ENCODE measurements at regions not wholly inside any gene's neighbourhood (a gene's known extent, or its start where the extent isn't known, plus 50 kb on each side); places are given as distances from the start of the nearest gene placed in this dataset.

DNA sequence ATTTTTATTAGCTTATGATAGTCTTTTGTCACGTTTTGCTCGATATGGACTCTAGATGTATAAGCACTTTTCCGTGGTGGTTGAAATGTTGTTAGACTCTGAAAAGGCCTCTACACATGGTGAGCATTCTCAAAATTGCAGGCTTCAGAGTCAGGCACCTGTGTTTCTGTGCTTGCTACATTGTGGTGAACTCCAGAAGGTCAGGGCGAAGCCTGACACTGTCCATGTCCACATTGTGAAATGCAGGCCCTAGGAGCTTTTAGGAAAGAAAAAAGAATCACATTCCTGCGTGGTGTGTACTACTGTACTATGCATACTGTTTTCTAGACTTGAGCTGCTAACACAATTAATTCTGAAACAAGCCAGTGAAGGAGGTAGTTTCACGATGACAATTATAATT is 86.3 kb downstream of the HS3ST1 start:
- no peak overlapping the region for H3K4me3 ChIP-seq
- H3K27ac ChIP-seq = no peak overlapping the region

DNA sequence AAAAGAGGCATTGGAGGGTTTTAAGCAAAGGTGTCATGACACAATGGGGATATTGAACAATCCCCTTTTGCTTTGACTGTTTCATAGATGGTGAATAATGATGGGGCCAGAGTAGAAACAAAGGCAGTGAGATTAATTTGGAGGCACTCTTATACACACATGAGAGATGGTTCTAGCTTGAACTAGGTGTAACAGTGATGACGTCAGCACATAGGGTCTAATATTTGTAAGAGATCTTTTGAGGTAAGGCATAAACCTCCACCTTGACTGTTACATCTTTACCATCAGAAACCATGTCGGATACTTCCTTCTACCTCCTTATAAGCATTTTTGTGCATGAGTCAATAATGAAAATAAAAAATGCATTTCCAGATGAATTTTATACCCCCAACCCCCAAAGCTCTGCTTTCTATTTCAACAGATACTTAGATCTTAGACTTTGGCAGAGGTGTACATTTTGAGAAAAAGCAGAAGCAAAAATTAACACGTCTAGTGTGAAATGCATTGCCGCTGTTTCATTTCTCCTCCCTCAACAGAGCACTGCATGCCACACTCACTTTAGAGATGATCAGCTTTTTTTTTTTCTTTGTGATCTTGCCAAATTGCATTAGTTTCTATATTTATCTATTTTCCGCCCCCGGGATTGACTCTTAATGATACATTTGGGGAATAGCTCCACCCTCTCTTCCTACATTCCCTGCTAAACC is 87.2 kb downstream of the HS3ST1 start:
- H3K27ac ChIP-seq = no peak overlapping the region
- H3K4me3 ChIP-seq = no peak overlapping the region

DNA sequence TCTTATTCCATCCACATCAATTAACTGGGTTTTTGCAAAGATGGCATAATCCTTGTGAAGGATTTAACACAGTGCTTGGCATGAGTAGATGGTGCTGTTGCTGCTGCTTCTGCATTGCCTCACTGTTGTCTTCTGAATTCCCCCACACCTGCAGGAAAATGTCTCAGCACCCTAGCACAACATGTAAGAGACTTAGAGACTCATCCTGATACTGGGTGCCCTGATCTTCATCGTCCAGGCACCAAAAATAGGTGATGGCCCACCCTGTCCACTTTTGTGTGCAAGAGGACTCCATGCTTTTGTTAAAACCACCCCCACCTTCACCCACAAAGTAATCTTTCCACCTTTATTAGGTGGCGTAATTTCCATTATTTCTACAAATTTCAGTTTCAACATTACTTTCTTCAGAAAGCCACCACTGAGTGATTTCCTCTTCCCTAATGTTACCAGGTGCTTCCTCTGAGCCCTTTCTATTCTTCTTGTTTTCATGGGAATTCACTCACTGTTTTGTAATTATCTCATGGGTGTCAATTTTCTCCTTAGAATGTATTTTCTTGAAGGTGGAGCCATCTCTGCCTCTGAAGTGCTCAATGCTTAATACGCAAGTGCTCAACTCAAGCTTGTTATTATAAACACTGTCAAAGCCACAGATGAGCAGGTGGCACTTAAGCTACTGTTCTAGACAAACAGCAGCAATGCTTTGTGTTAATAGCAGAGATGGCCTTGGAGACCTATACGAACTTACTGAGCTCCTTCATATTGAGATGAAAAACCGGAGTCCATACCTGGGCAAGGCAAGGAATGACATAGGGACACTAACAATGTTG is 89.5 kb downstream of the HS3ST1 start:
- no peak overlapping the region for H3K4me3 ChIP-seq
- no peak overlapping the region for H3K27ac ChIP-seq

DNA sequence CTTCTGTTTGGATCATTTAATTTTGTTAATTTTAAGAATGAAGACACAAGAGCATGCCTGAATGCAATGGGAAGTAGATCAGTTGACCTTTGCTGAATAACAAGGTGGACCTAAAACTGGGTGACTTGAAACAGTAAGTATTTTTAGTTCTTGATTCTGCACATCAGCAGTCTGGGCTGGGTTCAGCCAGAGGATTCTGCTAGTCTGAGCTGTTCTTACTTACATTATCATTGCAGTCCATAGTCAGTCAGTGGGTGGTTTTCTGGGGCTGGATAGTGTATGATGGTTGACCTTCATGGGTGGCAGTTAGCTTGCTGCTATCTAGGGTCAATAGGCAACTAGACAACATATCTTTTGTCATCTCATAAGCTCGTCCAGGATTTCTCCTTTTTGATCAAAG is 91.4 kb downstream of the HS3ST1 start:
- no peak overlapping the region for H3K27ac ChIP-seq
- no peak overlapping the region for H3K4me3 ChIP-seq

DNA sequence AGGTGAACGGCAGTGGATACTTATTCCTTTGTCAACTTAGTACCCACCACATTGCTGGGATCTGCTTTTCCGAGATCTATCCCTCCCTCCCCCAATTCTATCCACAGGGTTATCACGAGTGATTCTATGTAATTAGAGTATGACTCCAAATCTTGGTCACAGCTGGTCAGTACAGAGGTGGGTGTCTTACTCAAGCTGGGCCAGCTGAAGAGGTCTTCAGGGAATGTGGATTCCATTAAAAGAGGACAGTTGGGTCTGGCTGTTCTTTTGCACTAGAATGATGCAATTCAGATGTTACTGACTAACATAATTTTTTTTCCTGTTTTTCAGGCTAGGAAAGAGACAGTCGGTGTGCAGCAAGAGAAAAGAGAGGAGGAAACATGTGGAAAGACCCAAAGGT is 92.3 kb downstream of the HS3ST1 start:
- Histone ChIP-seq H3K27ac (no peak overlapping the region), H3K4me3 (no peak overlapping the region)

- H3K4me3 ChIP-seq = no peak overlapping the region
- H3K27ac ChIP-seq = no peak overlapping the region
Measured at GRCh38 chr4:11334887-11335286, 93.8 kb downstream of the HS3ST1 start.

- Histone ChIP-seq H3K4me3 (no peak overlapping the region), H3K27ac (no peak overlapping the region)
Measured at GRCh38 chr4:11328401-11328800, 100.3 kb downstream of the HS3ST1 start.

GRCh38 chr4:11326021-11326420 is 102.7 kb downstream of the HS3ST1 start:
- Histone ChIP-seq H3K4me3 (no peak overlapping the region), H3K27ac (no peak overlapping the region)

DNA sequence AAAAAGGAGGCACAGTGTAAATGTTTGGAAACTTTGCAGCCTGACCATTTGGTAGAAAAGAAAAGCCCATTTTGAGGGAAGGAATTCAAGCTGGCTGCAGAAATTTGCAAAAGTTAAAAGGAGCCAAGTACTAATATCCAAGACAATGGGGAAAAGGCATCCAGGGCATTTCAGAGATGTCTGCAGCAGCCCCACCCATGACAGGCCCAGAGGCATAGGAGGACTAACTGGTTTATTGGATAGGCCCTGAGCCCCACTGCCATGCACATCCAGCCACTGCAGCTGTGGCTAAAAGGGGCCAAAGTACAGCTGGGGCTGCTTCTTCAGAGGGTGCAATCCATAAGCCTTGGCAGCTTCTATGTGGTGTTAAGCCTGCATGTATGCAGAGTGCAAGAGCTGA is 104.9 kb downstream of the HS3ST1 start:
- Histone ChIP-seq H3K4me3 (no peak overlapping the region), H3K27ac (no peak overlapping the region)

DNA sequence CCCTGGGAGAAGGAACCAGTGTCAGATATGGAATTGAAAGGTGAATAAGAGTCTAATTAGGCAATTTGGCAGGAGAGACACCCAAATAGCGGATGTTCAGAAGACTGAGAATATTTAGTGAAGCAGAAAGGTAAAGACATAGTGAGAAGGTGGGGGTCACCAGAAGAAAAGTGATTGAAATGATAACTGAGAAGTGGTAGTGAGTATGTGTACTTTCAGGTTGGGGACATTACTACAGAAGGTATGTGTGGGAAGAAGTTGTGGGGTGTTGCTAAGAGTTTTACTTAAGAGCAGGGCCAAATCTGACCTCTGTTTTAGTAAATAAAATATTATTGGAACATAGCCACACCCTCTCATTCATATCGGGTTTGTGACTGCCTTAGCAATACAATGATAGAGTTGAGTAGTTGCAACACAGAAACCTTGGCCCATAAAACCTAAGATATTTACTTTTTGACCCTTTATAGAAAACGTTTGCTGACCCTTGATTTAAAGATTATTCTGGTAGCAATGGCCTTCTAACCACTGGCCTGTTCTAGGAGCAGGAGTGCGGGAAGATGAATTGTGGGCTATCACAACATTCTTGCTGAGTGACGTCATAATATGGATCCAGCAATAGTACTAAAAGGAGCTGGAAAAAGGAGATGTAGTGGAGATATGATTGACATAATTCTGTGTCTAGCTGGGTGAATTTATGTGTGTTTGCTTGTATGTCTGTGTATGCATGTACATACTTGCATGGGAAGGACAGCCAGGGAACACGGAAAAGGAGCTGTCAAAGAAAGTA is 115.3 kb downstream of the HS3ST1 start:
- no peak overlapping the region for H3K4me3 ChIP-seq
- no peak overlapping the region for H3K27ac ChIP-seq

- Histone ChIP-seq H3K4me3 (no peak overlapping the region), H3K27ac (no peak overlapping the region)
Measured at GRCh38 chr4:11312389-11312788, 116.3 kb downstream of the HS3ST1 start.

DNA sequence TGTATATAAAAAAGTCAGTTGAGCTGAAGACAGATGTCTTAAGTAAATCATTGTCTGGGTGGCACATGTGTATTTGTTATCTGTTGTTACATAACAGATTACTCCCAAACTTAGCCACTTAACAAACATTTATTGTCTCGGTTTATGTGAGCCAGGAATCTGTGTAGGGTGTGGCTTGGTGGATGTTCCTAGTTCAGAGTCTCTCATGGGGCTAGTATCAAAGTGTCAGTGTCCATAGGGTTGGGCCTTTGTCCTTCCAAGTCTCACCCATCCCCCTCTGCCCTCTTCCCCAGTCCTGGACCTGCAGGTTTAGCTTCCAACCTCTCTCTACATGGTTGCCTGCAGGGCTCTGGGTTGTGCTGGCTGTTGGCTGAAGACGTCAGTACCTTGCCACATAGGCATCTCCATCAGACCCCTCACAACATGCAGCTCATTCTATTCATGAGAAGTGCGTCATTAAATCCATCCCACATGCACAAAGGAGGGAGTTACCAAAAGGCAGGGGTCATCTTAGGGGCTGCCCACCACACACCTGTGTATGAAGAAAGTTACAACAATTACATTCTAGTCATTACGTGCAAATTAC is 127.5 kb downstream of the HS3ST1 start:
- H3K4me3 ChIP-seq = no peak overlapping the region
- no peak overlapping the region for H3K27ac ChIP-seq

DNA sequence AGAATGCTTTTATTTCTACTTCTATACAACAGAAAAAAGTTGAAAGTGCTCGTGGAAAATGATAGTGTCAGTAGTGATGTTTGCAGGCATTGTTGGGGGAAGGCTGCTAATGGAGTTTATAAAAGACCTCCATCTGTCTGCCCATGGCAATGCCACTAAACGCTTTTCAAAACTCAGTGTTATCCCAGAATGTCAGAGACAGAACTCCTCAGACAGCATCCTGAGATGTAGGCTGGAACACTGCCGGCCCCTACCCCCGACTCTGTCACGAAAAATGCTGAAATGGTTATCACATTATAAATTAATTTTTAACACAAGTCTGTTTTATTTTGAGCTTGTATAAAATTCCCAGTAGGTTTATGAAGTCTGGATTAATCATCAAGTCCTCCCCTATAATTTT is 128.9 kb downstream of the HS3ST1 start:
- no peak overlapping the region for H3K4me3 ChIP-seq

DNA sequence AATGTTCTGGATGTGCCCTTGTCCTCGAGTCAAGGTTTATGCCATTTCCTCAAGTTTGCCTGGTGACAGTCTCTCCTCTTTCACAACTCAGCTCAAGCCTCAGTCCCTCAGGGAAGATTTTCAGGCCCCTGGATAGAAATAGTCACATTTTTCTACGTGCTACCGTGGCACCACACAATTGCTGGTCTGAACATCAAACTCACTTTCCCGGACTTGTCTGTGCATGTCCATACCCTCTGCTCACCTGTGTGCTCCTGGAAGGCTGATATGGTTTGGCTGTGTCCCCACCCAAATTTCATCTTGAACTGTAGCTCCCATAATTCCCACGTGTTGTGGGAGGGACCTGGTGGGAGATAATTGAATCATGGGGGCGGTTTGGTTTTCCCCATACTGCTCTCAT is 129.7 kb downstream of the HS3ST1 start:
- H3K27ac ChIP-seq = no peak overlapping the region
- H3K4me3 ChIP-seq = no peak overlapping the region

More for the DNA sequence above, 128.9 kb downstream of the HS3ST1 start:
- H3K27ac ChIP-seq = no peak overlapping the region

- Histone ChIP-seq H3K27ac (no peak overlapping the region), H3K4me3 (no peak overlapping the region)
Measured at GRCh38 chr4:11298451-11298850, 130.2 kb downstream of the HS3ST1 start.

GRCh38 chr4:11297627-11298026 is 131.1 kb downstream of the HS3ST1 start:
- no peak overlapping the region for H3K4me3 ChIP-seq
- no peak overlapping the region for H3K27ac ChIP-seq

- Histone ChIP-seq H3K4me3 (no peak overlapping the region), H3K27ac (no peak overlapping the region)
Measured at GRCh38 chr4:11297201-11297600, 131.5 kb downstream of the HS3ST1 start.

DNA sequence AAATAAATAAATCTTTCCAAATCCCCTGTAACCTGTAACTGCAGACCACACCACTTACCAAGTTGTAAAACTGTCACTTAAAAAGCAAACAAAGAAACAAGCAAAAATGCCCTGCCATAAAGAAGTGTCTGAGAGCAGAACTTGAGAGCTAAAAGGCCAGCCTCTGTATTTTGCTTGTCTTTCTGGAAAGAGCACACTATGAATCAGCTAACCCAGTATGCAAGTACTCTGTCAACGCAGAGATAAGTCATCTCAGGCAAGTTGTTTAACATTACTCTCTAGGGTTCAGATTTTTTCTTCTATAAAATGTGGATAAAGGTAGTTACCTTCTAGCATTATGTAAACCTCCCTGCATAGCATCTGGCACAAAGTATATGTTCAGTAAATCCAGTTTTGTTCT is 134.8 kb downstream of the HS3ST1 start:
- Histone ChIP-seq H3K27ac (no peak overlapping the region), H3K4me3 (no peak overlapping the region)

DNA sequence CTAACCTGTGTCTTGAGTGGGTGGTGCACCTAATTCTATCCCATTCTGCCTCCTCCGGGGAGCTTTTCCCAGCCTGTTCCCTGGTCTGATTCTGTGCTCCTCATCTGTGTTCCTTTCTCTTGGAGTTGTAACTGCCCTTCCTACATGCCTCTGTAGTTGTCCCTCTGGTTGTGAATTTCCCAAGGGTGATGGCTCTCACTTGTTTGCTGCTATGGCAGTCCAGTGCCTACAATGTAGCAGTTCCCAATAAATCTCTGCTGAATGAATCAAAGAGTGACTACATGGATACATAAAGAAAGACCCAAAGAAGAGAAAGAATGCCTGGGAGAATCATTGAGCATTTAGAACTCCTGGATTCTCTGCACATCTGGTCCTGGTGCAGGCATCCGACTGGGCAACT is 141.6 kb downstream of the HS3ST1 start:
- Histone ChIP-seq H3K27ac (no peak overlapping the region), H3K4me3 (no peak overlapping the region)

DNA sequence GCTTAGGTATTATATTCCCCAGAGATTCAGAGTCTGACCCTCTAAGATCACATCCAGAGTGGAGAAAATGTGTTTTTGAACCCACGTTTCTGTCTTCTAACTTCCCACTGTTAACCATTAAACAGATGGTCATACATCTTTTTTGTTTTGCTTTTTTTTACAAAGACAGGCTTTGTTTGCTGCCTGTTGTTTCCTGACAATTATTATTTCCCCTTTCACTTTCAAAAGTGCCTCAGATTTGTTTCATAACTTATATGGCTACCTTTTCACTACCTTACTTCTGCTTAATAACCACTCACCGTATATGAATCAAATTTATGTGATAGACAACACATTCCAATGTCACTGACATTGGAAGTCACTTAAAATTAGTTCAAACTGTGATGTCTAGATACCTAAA is 142.2 kb downstream of the HS3ST1 start:
- H3K27ac ChIP-seq = no peak overlapping the region
- no peak overlapping the region for H3K4me3 ChIP-seq

Measured in skin epidermis (tissue), 12 donors.